GM18505 (cell line): ENCODE measurements at regions not wholly inside any gene's neighbourhood (a gene's known extent, or its start where the extent isn't known, plus 50 kb on each side); places are given as distances from the start of the nearest gene placed in this dataset.
"Not testable (repeated sequence)": the region's sequence is repeated elsewhere in the genome, so short reads cannot be mapped to it uniquely, and the experiment has no call there.

ENCODE experiments used
- ATAC-seq: cut with Tn5 transposase; IDR thresholded peaks from one replicate; pipeline ENCODE4 v1.9.1; 2021; ENCODE audit not compliant: unreplicated experiment
- POLR2A ChIP-seq: IDR thresholded peaks from 4 replicates; pipeline ENCODE4 v1.6.1; 2011; ENCODE audit warnings: borderline replicate concordance; ENCODE audit not compliant: insufficient read depth, insufficient read length; ENCODE audit errors: extremely low read depth

DNA sequence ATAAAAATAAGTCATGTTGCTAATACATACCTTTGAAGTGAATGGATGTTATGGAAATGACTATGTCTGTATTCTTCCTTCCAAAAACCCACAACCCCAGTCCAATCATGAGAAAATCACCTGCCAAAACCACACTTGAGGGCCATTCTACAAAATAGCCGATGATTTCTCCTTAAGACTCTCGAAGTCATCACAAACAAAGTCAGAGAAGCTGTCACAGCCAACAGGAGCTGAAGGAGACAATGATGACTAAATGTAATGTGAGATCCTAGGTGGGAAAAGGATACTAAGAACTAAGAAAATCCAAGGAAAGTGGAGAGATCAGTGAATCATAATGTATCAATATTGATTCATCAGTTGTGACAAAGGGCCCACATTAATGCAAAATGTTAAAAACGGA is 432.9 kb upstream of the DYNLRB2 start:
- TF ChIP-seq POLR2A: no peak
- no peak for ATAC-seq

DNA sequence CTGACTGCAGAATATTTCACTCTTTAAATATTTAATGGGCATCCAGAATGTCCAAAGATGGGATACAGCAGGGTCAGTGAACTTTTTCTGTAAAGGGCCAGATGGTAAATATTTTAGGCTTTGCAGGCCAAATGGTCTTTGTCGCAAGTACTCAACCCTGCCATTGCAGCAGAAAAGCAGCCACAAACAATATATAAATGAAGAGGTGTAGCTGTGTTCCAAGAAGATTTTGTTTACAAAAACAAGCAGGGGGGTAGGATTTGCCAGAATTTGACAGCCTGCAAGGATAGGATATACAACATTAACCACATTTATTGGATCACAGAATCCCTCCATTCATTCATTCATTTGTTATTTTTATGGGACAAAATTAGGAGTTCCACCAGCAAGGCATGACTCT is 435.0 kb upstream of the DYNLRB2 start:
- ATAC-seq: no peak
- no peak for TF ChIP-seq POLR2A

DNA sequence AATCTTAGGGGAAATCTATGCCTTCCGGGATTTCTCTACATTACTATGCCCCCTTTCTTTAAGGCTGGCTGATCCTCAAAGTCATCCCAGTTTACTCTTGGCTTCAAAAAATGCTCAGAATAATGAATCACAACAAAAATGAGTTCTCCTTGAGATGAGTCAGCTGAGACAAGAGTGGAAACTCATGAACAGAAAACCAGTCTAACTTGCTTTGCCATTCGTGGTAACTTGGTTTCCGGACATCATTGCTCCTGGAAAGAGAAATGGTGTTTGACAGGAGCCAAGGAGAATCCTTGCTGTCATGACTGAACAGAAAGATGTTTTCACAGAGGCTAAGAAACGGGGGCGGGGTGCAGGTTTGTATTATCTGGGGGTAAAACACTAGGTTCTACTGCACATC is 435.6 kb upstream of the DYNLRB2 start:
- no peak for ATAC-seq

GRCh38 chr16:80104401-80104800 is 436.4 kb upstream of the DYNLRB2 start:
- TF ChIP-seq POLR2A: no peak
- no peak for ATAC-seq

More for the DNA sequence above, 435.6 kb upstream of the DYNLRB2 start:
- no peak for TF ChIP-seq POLR2A

DNA sequence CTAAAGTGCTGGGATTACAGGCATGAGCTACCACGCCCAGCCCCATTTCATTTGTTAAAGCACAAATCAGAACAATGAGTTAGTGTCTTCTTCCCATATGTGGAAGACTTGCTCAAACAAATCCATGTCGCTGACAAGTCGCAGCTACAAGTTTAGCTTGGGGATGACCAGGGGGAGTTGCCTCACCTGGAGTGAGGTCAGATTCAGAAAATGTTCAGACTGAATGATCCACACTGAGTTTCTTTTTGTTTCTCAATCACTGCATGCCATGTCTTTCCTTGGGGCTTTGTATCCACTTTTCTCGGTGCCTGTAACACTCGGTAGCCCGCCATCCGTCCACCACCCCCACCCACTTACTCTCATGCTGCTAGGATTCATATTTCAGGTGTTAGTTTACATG is 437.3 kb upstream of the DYNLRB2 start:
- no peak for TF ChIP-seq POLR2A
- ATAC-seq: no peak

GRCh38 chr16:80100846-80101451 is 439.8 kb upstream of the DYNLRB2 start:
- ATAC-seq: no peak
- no peak for TF ChIP-seq POLR2A

DNA sequence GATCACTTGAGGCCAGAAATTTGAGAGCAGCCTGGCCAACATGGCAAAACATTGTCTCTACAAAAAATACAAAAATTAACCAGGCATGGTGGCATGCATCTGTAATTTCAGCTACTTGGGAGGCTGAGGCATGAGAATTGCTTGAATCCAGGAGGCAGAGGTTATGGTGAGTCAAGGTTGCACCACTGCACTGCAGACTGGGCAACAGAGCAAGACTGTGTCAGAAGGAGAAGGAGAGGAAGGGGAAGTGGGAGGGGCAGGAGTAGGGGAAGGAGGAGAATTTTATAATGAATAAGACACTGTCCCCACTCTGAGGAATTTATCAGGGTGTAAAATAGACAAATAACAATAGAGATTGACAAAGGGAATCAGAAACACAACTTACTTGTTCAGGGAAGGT is 440.6 kb upstream of the DYNLRB2 start:
- no peak for ATAC-seq
- TF ChIP-seq POLR2A: no peak

GRCh38 chr16:80097098-80097497 is 443.7 kb upstream of the DYNLRB2 start:
- no peak for TF ChIP-seq POLR2A
- no peak for ATAC-seq

- ATAC-seq: no peak
- TF ChIP-seq POLR2A: no peak
These were observed 448.1 kb upstream of the DYNLRB2 start for GRCh38 chr16:80092681-80093080.

DNA sequence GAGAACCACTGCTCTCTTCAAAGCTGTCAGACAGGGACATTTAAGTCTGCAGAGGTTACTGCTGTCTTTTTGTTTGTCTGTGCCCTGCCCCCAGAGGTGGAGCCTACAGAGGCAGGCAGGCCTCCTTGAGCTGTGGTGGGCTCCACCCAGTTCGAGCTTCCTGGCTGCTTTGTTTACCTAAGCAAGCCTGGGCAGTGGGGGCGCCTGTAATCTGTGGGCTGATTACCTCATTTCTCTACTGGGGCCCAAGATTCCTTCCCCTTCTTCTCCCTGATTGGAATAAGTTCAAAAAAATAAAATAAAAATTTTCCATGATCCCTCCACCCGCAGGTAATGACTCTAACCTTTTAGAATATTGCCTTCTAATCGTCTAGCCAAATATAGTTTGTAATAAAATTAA is 449.3 kb upstream of the DYNLRB2 start:
- ATAC-seq: not testable (repeated sequence)

DNA sequence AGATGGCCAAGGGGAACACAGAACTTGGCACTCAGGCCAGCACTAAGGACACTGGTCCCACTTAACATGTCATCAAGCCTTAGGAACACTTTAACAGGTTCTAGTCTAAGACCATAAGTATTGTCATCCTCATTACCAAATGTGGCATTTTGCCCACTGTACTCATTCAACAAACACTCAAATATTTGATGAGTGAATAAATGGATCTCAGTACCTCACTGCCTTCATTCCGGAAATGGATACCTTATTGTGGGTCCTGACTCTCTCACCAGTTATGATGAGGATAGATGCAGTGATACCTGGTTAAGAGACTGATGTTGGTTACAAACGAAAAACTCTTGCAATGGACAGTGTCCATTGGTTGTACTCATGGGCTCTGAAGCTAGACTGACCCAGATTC is 455.2 kb upstream of the DYNLRB2 start:
- no peak for ATAC-seq
- TF ChIP-seq POLR2A: no peak

- TF ChIP-seq POLR2A: no peak
- no peak for ATAC-seq
These were observed 456.2 kb upstream of the DYNLRB2 start for GRCh38 chr16:80084614-80085013.

DNA sequence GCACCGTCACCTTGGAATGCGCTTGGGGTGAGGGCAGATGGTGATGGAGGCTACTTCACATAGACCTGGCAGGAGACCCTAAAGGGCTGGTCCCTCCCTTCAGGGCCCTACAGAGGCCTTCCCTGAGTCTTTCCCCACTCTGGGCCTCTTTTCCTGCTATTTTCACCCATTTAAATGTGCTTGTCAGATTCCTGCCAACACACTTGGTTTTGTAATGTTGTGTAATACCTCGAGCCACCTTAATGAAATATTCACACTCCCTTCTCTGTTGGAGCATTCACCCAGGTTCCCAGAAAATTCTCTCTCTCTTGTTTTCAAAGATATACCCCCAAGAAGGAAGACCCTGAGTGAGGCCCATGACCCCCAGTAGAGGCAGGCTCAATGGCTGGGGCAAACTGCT is 456.6 kb upstream of the DYNLRB2 start:
- no peak for ATAC-seq
- TF ChIP-seq POLR2A: no peak

GRCh38 chr16:80082906-80083305 is 457.9 kb upstream of the DYNLRB2 start:
- no peak for TF ChIP-seq POLR2A
- no peak for ATAC-seq

DNA sequence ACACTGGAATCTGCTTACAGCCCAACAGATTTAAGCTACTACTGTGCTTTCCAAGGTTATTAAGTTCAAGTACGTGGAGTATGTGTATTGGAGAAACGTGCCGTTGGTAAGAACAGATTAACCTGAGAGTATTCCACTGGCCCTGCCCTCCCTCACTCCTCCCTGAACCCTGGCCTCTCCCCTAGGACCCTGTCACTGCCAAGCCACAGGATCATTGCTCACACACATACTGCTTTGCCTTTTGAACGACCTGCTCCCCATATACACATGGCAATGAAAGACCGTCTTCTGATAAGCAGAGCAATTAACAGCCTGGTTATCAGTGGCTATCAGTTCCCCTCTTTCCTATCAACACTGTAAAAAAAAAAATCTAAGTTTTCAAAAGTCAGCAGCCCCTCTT is 458.9 kb upstream of the DYNLRB2 start:
- ATAC-seq: no peak
- no peak for TF ChIP-seq POLR2A
